ENCODE measurements at regions not wholly inside any gene's neighbourhood (a gene's known extent, or its start where the extent isn't known, plus 50 kb on each side); places are given as distances from the start of the nearest gene placed in this dataset.

DNA sequence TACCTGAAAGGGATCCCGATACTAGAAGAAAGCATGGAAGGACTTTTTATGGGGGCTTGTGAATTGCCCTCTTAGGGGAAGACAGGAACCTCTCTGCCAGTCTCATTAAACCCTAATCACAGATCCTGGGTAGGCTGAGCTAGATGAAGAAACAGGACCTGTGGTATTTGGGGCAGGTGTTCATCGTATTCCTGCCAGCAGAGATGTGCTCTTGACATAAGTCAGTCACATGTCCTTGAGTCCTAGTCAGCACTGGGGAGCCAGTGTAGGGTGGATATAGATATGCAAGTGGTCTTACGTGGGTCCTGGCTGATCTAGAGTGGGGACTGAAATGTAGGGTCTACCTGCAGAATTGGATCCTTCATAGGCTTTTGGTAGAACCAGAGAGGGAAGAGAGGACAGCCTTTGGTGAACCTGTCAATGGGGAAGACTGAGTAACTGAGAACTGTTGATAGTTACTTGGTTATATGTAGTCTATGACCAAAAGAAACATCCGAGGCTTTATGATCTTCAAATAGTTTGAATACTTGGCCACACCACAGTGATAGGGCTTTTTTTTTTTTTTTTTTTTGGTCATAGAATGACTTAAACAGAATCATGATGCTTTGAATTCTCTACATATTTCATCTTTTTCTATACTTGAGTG, 63.5 kb upstream of the WDR1 start:
- DNase-seq (ENCODE audit: low read depth in 2 of 2): peak; percentile 20 to 25

GRCh38 chr4:10178763-10179162, 62.2 kb upstream of the WDR1 start:
- no peak for DNase-seq (ENCODE audit: low read depth in 2 of 2)

GRCh38 chr4:10175626-10176025, 59.0 kb upstream of the WDR1 start:
- DNase-seq (ENCODE audit: low read depth in 2 of 2): no peak

DNA sequence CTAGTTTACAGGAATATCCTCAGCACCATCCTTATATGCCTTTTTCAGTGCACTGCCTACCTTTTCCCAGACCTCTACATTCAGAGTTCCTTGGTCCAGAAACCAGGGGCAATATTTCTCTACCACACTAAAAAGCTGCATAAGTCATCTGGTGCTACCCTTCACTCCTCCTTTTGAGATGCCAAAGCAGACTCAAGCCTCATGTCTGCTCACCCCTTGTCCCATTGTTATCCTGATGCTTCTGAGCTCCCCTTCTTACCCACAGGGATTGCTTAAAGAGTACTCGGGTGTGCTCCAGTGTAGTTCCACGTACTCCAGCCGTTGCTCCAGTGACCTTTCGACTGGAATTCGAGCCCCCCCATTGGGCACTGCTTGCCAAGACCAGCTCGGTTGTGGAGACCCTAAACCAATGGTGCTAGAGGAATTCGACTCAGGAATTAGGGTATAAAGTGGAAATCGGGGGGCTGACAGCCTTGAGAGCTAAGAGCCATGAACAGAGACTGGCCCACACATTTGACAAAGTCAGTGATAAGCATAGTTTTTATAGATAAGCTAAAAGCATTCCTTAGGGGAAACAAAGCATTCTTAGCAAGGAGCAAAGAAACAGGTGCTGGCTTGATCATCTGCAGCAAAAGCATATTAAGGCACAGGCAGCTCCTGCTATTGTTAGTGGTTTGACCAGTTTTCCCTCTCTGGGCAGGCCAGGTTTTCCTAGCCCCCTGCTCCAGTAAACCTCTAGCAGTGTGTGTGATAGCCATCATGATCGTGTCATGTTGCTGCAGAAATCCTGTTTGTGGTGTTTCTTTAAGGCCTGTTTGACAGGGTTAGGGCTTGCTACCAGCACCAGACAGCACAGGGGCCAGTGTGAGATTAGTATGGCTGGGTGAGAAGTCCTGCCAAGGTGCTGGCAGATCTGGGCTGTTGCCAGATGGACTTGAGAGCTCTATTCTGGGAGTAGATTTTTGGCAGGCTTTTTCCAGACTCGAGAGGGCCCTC, 57.5 kb upstream of the WDR1 start:
- DNase-seq (ENCODE audit: low read depth in 2 of 2): no peak

GRCh38 chr4:10173037-10173753, 56.6 kb upstream of the WDR1 start:
- DNase-seq (ENCODE audit: low read depth in 2 of 2): no peak

GRCh38 chr4:10172278-10172921, 55.8 kb upstream of the WDR1 start:
- no peak for DNase-seq (ENCODE audit: low read depth in 2 of 2)

GRCh38 chr4:10171055-10171454, 54.5 kb upstream of the WDR1 start:
- DNase-seq (ENCODE audit: low read depth in 2 of 2): no peak

GRCh38 chr4:10169839-10170387, 53.3 kb upstream of the WDR1 start:
- DNase-seq (ENCODE audit: low read depth in 2 of 2): no peak

DNA sequence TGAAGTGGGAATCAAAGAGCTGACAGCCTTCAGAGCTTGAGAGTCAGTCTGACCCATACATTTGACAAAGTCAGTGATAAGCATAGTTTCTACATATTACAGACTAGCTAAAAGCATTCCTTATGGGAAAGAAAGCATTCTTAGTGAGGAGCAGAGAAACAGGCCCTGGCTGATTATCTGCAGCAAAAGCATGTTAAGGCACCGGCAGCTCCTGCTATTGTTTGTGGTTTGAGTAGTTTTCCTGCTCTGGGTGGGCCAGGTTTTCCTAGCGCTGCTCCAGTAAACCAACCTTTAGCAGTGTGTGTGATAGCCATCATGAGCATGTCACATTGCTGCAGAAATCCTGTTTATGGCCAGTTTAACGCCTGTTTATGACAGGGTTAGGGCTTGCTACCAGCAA, 51.6 kb upstream of the WDR1 start:
- DNase-seq (ENCODE audit: low read depth in 2 of 2): no peak

DNA sequence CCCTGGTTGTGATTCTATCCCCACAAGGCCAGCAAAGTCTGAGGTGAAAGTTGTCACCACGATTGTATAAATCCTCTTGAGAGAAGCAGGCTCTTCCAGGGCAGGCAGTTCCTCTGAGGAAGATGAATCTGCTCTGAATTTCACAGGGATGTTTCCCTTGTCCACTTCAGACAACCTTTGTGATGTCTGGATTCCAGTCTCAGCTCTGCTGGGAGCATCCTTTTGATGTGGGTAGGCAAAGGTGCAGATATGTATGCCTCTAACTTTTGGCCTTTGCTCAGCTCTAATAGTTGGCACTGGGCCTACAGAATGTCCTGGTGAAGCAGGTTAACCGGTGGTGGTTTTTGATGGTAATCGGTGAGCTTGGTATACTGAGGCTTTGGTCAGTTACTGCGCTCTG, 50.6 kb upstream of the WDR1 start:
- no peak for DNase-seq (ENCODE audit: low read depth in 2 of 2)
